Left lung (tissue), 4 donors: ENCODE measurements at regions not wholly inside any gene's neighbourhood (a gene's known extent, or its start where the extent isn't known, plus 50 kb on each side); places are given as distances from the start of the nearest gene placed in this dataset.

ENCODE experiments used
- ATAC-seq: fragments of 200-7000 bp; cut with Tn5 transposase; one replicate; pipeline ENCODE4 v1.9.1; 2020; ENCODE audit warnings: moderate library complexity
- DNase-seq, 4 donors: peaks; one replicate each; pipeline ENCODE4 v3.0.0-alpha.2; 2013 to 2020
- H3K27ac ChIP-seq, 2 donors: fragments of 200-600 bp; sonication (generic) in 1 of 2; one replicate each; pipeline versions ENCODE4 v1.5.0 to v1.8.0; 2020 to 2021
- H3K27me3 ChIP-seq, 2 donors: fragments of 200-600 bp; sonication (generic) in 1 of 2; one replicate each; pipeline versions ENCODE4 v1.5.0 to v1.8.0; 2020 to 2021
- H3K36me3 ChIP-seq, 2 donors: fragments of 200-600 bp; sonication (generic) in 1 of 2; one replicate each; pipeline versions ENCODE4 v1.5.0 to v1.8.0; 2020 to 2021
- H3K4me1 ChIP-seq, 2 donors: fragments of 200-600 bp; one replicate each; pipeline ENCODE4 v1.8.0; 2021
- H3K4me3 ChIP-seq, 2 donors: fragments of 200-600 bp; sonication (generic) in 1 of 2; one replicate each; pipeline versions ENCODE4 v1.5.0 to v1.8.0; 2020 to 2021; ENCODE audit warnings: mild to moderate bottlenecking in 1 of 2
- H3K9me3 ChIP-seq, 2 donors: fragments of 200-600 bp; sonication (generic) in 1 of 2; one replicate each; pipeline versions ENCODE4 v1.5.0 to v1.8.0; 2020 to 2021
- CTCF ChIP-seq, 2 donors: fragments of 200-600 bp; sonication (generic) in 1 of 2; IDR thresholded peaks; one replicate each; pipeline versions ENCODE4 v1.5.0 to v1.8.0; 2021; ENCODE audit warnings: antibody characterized with exemption in 2 of 2
- intact Hi-C, 2 donors: fragments of 100-400 bp; cut with DNase I; formaldehyde crosslinking; loops; one replicate each; pipeline versions ENCODE4 v1.11.2 to v1.14.2; 2022
- donor health status: DM: no; HTN: yes; CAD: no.
- donor health status: DM: no; HTN: no; CAD: no.

GRCh38 chr10:130661419-130661818, 525.2 kb downstream of the GLRX3 start:
- ATAC-seq = no peak
- Histone ChIP-seq H3K27ac (no peak overlapping the region), H3K4me3 (no peak overlapping the region), H3K9me3 (no peaks in the 10 kb centered on the region), H3K36me3 (no peaks in the 10 kb centered on the region), H3K4me1 (no peaks in the 10 kb centered on the region), H3K27me3 (no peaks in the 10 kb centered on the region)
- no peak for DNase-seq
- no peak for TF ChIP-seq CTCF (IDR thresholded peaks at IDR 0.05)
- intact Hi-C loops = no loop called here

DNA sequence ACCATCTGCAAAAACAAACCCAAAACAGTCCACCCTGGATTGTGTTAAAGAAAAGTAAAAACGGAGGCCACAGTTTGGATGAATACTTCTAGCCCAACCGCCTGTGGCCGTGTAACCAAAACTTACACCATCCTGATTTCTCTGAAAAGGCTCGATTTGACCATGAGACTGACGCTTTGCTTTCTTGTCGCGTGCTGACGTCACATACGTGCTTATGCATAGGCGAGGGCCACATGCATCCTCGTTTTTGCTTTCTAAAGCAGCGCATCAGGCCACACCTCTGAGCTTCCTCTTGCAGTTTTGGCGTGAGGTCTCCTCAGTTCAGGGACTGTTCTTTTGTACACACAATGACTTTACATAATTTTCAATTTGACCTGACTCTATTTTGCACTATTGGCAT, 526.6 kb downstream of the GLRX3 start:
- Histone ChIP-seq H3K27me3 (no peaks in the 10 kb centered on the region), H3K9me3 (no peaks in the 10 kb centered on the region), H3K4me1 (no peaks in the 10 kb centered on the region), H3K36me3 (no peaks in the 10 kb centered on the region), H3K27ac (no peak overlapping the region), H3K4me3 (no peak overlapping the region)
- ATAC-seq (no peak), DNase-seq (no peak)
- intact Hi-C loops = no loop called here
- TF ChIP-seq CTCF (IDR thresholded peaks at IDR 0.05) = no peak

GRCh38 chr10:130664526-130664925, 528.3 kb downstream of the GLRX3 start:
- H3K27ac ChIP-seq = no peak overlapping the region
- H3K27me3 ChIP-seq = no peaks in the 10 kb centered on the region
- H3K4me3 ChIP-seq = no peak overlapping the region
- no peaks in the 10 kb centered on the region for H3K36me3 ChIP-seq
- intact Hi-C loops = no loop called here
- TF ChIP-seq CTCF (IDR thresholded peaks at IDR 0.05) = no peak
- DNase-seq (no peak), ATAC-seq (no peak)
- H3K9me3 ChIP-seq = no peaks in the 10 kb centered on the region
- no peaks in the 10 kb centered on the region for H3K4me1 ChIP-seq

GRCh38 chr10:130666215-130666614, 530.0 kb downstream of the GLRX3 start:
- no peak for TF ChIP-seq CTCF (IDR thresholded peaks at IDR 0.05)
- no peak for DNase-seq
- no peaks in the 10 kb centered on the region for H3K27me3 ChIP-seq
- no peaks in the 10 kb centered on the region for H3K9me3 ChIP-seq
- no peaks in the 10 kb centered on the region for H3K4me1 ChIP-seq
- H3K4me3 ChIP-seq = no peak overlapping the region
- no peak for ATAC-seq
- H3K36me3 ChIP-seq = no peaks in the 10 kb centered on the region
- H3K27ac ChIP-seq = no peak overlapping the region
- intact Hi-C loops = no loop called here

- no peaks in the 10 kb centered on the region for H3K4me1 ChIP-seq
- H3K36me3 ChIP-seq = no peaks in the 10 kb centered on the region
- peaks cover 0 to 6% of the 10 kb centered on the region in 2 donors for H3K9me3 ChIP-seq
- no peaks in the 10 kb centered on the region for H3K27me3 ChIP-seq
- peak in 2 of 4 donors; percentile 3 to 28 for DNase-seq
- intact Hi-C loops = no loop called here
- no peak overlapping the region for H3K4me3 ChIP-seq
- H3K27ac ChIP-seq = no peak overlapping the region
- no peak for TF ChIP-seq CTCF (IDR thresholded peaks at IDR 0.05)
- peak; percentile 33 for ATAC-seq
Measured at GRCh38 chr10:130686689-130687300, 550.6 kb downstream of the GLRX3 start.
